ENCODE measurements at regions not wholly inside any gene's neighbourhood (a gene's known extent, or its start where the extent isn't known, plus 50 kb on each side); places are given as distances from the start of the nearest gene placed in this dataset.

DNA sequence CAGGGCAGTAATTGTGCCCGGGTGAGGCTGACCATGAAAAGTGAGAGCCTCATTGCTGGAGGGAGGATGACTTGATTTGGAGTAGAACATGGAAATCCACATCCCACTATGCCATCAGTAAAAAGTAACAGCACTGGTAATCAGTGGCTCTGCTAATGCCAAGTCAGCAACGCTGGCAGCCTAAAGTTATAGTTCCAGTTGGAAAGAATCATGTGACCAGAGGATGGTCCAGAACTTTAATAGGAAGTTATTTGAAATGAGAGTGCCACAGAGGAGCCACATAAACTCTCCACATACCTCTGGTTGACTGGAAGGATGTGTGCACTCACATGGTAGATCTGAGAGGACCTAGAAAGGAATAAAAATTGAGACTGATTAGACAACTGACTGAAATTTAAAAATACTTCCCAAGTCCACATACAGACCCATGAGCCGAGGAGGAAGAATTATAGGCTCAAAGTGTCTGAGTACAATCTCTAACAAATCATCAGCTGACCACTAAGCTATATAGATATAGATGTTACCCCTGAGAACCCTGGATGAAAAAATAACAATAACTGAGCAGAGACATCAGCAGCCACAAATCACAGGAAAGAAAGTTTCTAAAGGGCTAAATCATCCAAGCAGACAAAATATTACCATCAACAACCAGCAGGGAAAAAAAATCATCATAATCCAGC is 346.8 kb downstream of the STK39 start:
- H3K79me2 ChIP-seq (ENCODE audit: insufficient read depth), result no peaks in the 10 kb centered on the region
- DNase-seq, result no peak
- POLR2A ChIA-PET, result no interaction called here
- no peaks in the 10 kb centered on the region for H3K36me3 ChIP-seq (replicated peaks in 1 of 2; ENCODE audit: control insufficient read depth in 1 of 2, insufficient read depth in 2 of 2, low read length in 1 of 2)
- TF ChIP-seq, protein P1, sequence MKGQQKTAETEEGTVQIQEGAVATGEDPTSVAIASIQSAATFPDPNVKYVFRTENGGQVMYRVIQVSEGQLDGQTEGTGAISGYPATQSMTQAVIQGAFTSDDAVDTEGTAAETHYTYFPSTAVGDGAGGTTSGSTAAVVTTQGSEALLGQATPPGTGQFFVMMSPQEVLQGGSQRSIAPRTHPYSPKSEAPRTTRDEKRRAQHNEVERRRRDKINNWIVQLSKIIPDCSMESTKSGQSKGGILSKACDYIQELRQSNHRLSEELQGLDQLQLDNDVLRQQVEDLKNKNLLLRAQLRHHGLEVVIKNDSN (IDR thresholded peaks at IDR 0.05; ENCODE audit: borderline replicate concordance, low read depth), result no peak
- no peak for TF ChIP-seq RAD21 (IDR thresholded peaks at IDR 0.05; ENCODE audit: low read length)
- no peak for TF ChIP-seq GATA2 (CRISPR knock-in tag; IDR thresholded peaks at IDR 0.05)
- CTCF ChIA-PET, result no interaction called here
- H3K4me2 ChIP-seq, result no peak overlapping the region
- no peak overlapping the region for H3K4me3 ChIP-seq (ENCODE audit: low read depth in 2 of 2, low read length in 1 of 2)
- H4K20me1 ChIP-seq (ENCODE audit: insufficient read depth), result no peaks in the 10 kb centered on the region
- no peaks in the 10 kb centered on the region for H3K9me3 ChIP-seq
- no peak overlapping the region for H2AFZ ChIP-seq (ENCODE audit: low read depth)
- WGBS (ENCODE audit: low lambda C conversion rate), result 49% methylated on average over 3 of the region's 3 CpGs
- no peaks in the 10 kb centered on the region for H3K4me1 ChIP-seq (ENCODE audit: control insufficient read depth in 1 of 2, insufficient read depth in 2 of 2, low read depth in 1 of 2, low read length in 1 of 2)
- no peaks in the 10 kb centered on the region for H3K27me3 ChIP-seq (ENCODE audit: insufficient read depth)
- H3K9ac ChIP-seq, result no peak overlapping the region
- H3F3A ChIP-seq (replicated peaks; ENCODE audit: insufficient read depth), result no peaks in the 10 kb centered on the region
- no peaks in the 10 kb centered on the region for H3K9me2 ChIP-seq
- H3K27ac ChIP-seq (ENCODE audit: low read depth in 2 of 2, low read length in 1 of 2), result no peak overlapping the region

- H3K9me2 ChIP-seq, result no peaks in the 10 kb centered on the region
- no peak overlapping the region for H3K9ac ChIP-seq
- no peak overlapping the region for H3K4me2 ChIP-seq
- no peaks in the 10 kb centered on the region for H4K20me1 ChIP-seq (ENCODE audit: insufficient read depth)
- ChIA-PET CTCF (no interaction called here), POLR2A (no interaction called here)
- no peaks in the 10 kb centered on the region for H3K27me3 ChIP-seq (ENCODE audit: insufficient read depth)
- H3K9me3 ChIP-seq, result no peaks in the 10 kb centered on the region
- H3K27ac ChIP-seq (ENCODE audit: low read depth in 2 of 2, low read length in 1 of 2), result no peak overlapping the region
- 82% methylated on average over 3 of the region's 3 CpGs for WGBS (ENCODE audit: low lambda C conversion rate)
- no peak overlapping the region for H3K4me3 ChIP-seq (ENCODE audit: low read depth in 2 of 2, low read length in 1 of 2)
- no peaks in the 10 kb centered on the region for H3F3A ChIP-seq (replicated peaks; ENCODE audit: insufficient read depth)
- TF ChIP-seq CHD2 (IDR thresholded peaks at IDR 0.05; ENCODE audit: low read length, partially characterized antibody) (no peak), EZH2phosphoT487 (IDR thresholded peaks at IDR 0.05; ENCODE audit: borderline replicate concordance, low read depth) (no peak), EP300 (IDR thresholded peaks at IDR 0.05; ENCODE audit: borderline replicate concordance in 1 of 2, low read depth in 1 of 2, low read length in 1 of 2) (no peak), GABPA (IDR thresholded peaks at IDR 0.05; ENCODE audit: low read depth) (no peak), TEAD4 (IDR thresholded peaks at IDR 0.05; ENCODE audit: borderline replicate concordance, insufficient read depth) (no peak), RCOR1 (IDR thresholded peaks at IDR 0.05; ENCODE audit: low read length) (no peak), YY1 (IDR thresholded peaks at IDR 0.05; ENCODE audit: low read depth) (no peak), ZBTB33 (IDR thresholded peaks at IDR 0.05; ENCODE audit: borderline replicate concordance, low read depth) (no peak), TCF12 (IDR thresholded peaks at IDR 0.05) (no peak), NRF1 (IDR thresholded peaks at IDR 0.05; ENCODE audit: low read depth, low read length) (no peak), TAF1 (IDR thresholded peaks at IDR 0.05; ENCODE audit: borderline replicate concordance, low read depth, low read length) (no peak), FOXM1 (IDR thresholded peaks at IDR 0.05; ENCODE audit: low read depth) (no peak), REST (IDR thresholded peaks at IDR 0.05; ENCODE audit: low read depth, low read length) (no peak), NFIC (IDR thresholded peaks at IDR 0.05; ENCODE audit: borderline replicate concordance) (no peak), MEF2A (IDR thresholded peaks at IDR 0.05; ENCODE audit: borderline replicate concordance, low read depth) (no peak), JUND (IDR thresholded peaks at IDR 0.05) (no peak), POLR2AphosphoS5 (IDR thresholded peaks at IDR 0.05; ENCODE audit: low read depth, low read length) (no peak), MXI1 (IDR thresholded peaks at IDR 0.05; ENCODE audit: low read depth, low read length) (no peak), SIN3A (IDR thresholded peaks at IDR 0.05; ENCODE audit: borderline replicate concordance, low read depth, low read length) (no peak)
- TF ChIP-seq, protein P2, sequence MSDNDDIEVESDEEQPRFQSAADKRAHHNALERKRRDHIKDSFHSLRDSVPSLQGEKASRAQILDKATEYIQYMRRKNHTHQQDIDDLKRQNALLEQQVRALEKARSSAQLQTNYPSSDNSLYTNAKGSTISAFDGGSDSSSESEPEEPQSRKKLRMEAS (IDR thresholded peaks at IDR 0.05; ENCODE audit: low read depth), result no peak
- no peaks in the 10 kb centered on the region for H3K4me1 ChIP-seq (ENCODE audit: control insufficient read depth in 1 of 2, insufficient read depth in 2 of 2, low read depth in 1 of 2, low read length in 1 of 2)
- no peak for DNase-seq
- H3K79me2 ChIP-seq (ENCODE audit: insufficient read depth), result no peaks in the 10 kb centered on the region
- H3K36me3 ChIP-seq (replicated peaks in 1 of 2; ENCODE audit: control insufficient read depth in 1 of 2, insufficient read depth in 2 of 2, low read length in 1 of 2), result no peaks in the 10 kb centered on the region
- H2AFZ ChIP-seq (ENCODE audit: low read depth), result no peak overlapping the region
Observed at GRCh38 chr2:167898340-167898739, 349.1 kb downstream of the STK39 start.

Data from SK-N-SH (cell line).